ENCODE measurements at regions not wholly inside any gene's neighbourhood (a gene's known extent, or its start where the extent isn't known, plus 50 kb on each side); places are given as distances from the start of the nearest gene placed in this dataset.

- Histone ChIP-seq H3K4me3 (no peak overlapping the region), H3K27ac (no peak overlapping the region), H3K27me3 (no peaks in the 10 kb centered on the region), H3K4me1 (no peaks in the 10 kb centered on the region), H3K36me3 (no peaks in the 10 kb centered on the region), H3K9me3 (no peaks in the 10 kb centered on the region)
- TF ChIP-seq CTCF (IDR thresholded peaks at IDR 0.05), result no peak
- DNase-seq (ENCODE audit: low spot score), result no peak
These were observed 854.0 kb downstream of the LRRIQ3 start for GRCh38 chr1:73343947-73344346.

- Histone ChIP-seq H3K4me1 (no peaks in the 10 kb centered on the region), H3K27me3 (no peaks in the 10 kb centered on the region), H3K9me3 (peaks cover 0 to 23% of the 10 kb centered on the region in 2 donors), H3K36me3 (no peaks in the 10 kb centered on the region), H3K4me3 (no peak overlapping the region), H3K27ac (no peak overlapping the region)
- TF ChIP-seq CTCF (IDR thresholded peaks at IDR 0.05), result no peak
- no peak for DNase-seq (ENCODE audit: low spot score)
These were observed 864.0 kb downstream of the LRRIQ3 start for GRCh38 chr1:73333847-73334503.

- no peak overlapping the region for H3K4me3 ChIP-seq
- H3K4me1 ChIP-seq, result no peaks in the 10 kb centered on the region
- H3K9me3 ChIP-seq, result peaks cover 0 to 24% of the 10 kb centered on the region in 2 donors
- no peaks in the 10 kb centered on the region for H3K36me3 ChIP-seq
- H3K27me3 ChIP-seq, result no peaks in the 10 kb centered on the region
- no peak overlapping the region for H3K27ac ChIP-seq
- DNase-seq (ENCODE audit: low spot score), result no peak
- no peak for TF ChIP-seq CTCF (IDR thresholded peaks at IDR 0.05)
These were observed 866.2 kb downstream of the LRRIQ3 start for GRCh38 chr1:73331726-73332125.

DNA sequence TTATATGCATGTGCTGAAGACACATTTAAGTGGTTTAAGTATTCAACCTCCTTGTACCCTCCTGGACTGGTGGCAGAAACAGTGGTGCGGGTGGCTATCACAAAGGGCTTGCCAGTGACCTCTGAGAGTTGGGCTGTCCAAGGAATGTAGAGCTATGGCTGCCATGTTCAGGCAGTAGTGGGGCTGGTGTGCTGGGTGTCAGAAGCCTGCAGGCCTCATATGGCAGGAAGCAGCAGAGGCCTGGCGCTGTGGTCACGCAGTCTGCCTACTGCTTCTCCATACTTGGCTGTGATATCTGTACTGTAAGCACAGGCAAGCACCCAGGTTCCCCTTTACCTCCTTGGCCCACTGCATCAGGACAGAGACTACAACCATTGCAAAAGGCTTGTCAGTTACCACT lies 870.0 kb downstream of the LRRIQ3 start:
- H3K27me3 ChIP-seq, result no peaks in the 10 kb centered on the region
- no peak for DNase-seq (ENCODE audit: low spot score)
- H3K4me1 ChIP-seq, result no peaks in the 10 kb centered on the region
- no peak for TF ChIP-seq CTCF (IDR thresholded peaks at IDR 0.05)
- H3K4me3 ChIP-seq, result no peak overlapping the region
- peaks cover 0 to 37% of the 10 kb centered on the region in 2 donors for H3K9me3 ChIP-seq
- no peak overlapping the region for H3K27ac ChIP-seq
- no peaks in the 10 kb centered on the region for H3K36me3 ChIP-seq

DNA sequence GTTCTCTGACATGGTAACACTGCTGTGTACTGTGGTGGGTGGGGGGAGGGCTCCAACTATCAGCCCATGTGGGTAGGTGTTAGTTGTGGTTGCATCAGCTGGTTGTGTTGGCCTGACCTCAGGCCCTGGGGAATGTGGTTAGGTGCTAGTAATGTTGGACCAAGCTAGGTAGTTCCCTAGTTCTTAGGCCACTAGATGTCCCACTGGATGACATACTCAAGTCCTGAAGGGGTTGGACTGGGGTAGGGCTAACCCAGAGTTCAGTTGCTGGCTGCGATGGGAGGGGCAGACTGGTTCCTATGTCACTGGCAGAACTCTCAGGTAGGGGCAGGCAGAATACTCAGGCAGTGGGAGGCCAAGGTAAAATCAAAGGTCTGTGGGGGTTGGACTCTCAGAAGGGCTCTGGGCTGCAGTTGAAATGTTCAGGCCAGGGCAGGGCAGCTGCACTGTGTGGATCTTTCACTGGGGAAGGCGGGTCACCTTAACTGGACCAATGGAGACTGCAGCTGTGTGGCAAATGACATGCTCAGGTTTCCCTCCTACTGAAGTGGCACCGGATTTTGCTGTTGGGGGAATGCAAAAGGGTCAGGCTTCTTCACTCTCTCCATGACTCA lies 870.7 kb downstream of the LRRIQ3 start:
- Histone ChIP-seq H3K27me3 (no peaks in the 10 kb centered on the region), H3K4me1 (no peaks in the 10 kb centered on the region), H3K9me3 (peaks cover 0 to 32% of the 10 kb centered on the region in 2 donors), H3K27ac (no peak overlapping the region), H3K36me3 (no peaks in the 10 kb centered on the region), H3K4me3 (no peak overlapping the region)
- no peak for DNase-seq (ENCODE audit: low spot score)
- no peak for TF ChIP-seq CTCF (IDR thresholded peaks at IDR 0.05)

GRCh38 chr1:73326663-73327062 lies 871.3 kb downstream of the LRRIQ3 start:
- DNase-seq (ENCODE audit: low spot score), result no peak
- no peak for TF ChIP-seq CTCF (IDR thresholded peaks at IDR 0.05)
- Histone ChIP-seq H3K4me3 (no peak overlapping the region), H3K36me3 (no peaks in the 10 kb centered on the region), H3K27me3 (no peaks in the 10 kb centered on the region), H3K9me3 (peaks cover 0 to 25% of the 10 kb centered on the region in 2 donors), H3K4me1 (no peaks in the 10 kb centered on the region), H3K27ac (no peak overlapping the region)

All from right atrium auricular region (tissue), 2 donors.